HG03378 (cell line): ENCODE measurements at regions not wholly inside any gene's neighbourhood (a gene's known extent, or its start where the extent isn't known, plus 50 kb on each side); places are given as distances from the start of the nearest gene placed in this dataset.
"Not testable (repeated sequence)": the region's sequence is repeated elsewhere in the genome, so short reads cannot be mapped to it uniquely, and the experiment has no call there.

Source experiments
- ATAC-seq: cut with Tn5 transposase; IDR thresholded peaks from one replicate; pipeline ENCODE4 v1.9.1; 2021; ENCODE audit warnings: mild to moderate bottlenecking, moderate library complexity; ENCODE audit not compliant: unreplicated experiment

DNA sequence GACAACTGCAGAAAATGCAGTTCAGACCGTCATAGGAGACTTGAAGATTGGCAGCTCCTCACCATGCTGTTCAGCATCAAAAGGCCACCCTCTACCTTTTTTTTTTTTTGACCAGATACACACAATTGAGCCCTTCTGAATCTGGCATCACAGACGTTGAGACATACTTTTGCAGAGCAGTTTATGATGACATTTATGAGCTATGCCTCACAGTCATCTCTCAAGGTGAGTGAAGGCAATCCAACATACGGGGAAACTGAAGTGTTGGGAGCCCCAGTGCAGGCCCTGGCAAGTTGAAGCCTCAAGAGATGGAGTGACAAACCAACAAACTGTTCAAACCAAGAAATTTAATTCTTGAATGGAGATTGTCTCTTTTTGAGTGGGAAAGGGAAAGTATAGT is 83.6 kb upstream of the DLX6 start:
- no peak for ATAC-seq

DNA sequence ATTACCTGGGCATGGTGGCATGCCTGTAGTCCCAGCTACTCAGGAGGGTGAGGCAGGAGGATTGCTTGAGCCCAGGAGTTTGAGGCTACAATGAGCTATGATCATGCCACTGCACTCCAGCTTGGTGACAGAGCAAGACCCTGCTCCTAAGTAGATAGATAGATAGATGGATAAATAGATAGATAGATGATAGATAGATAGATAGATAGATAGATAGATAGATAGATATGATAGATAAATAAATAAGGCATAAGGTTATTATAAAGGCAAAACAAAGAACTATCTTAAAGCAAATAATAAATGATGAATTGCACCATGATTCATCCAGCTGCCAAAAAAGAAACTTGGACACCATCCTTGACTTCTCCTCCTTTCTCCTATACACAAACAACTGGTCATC is 82.0 kb upstream of the DLX6 start:
- not testable (repeated sequence) for ATAC-seq

DNA sequence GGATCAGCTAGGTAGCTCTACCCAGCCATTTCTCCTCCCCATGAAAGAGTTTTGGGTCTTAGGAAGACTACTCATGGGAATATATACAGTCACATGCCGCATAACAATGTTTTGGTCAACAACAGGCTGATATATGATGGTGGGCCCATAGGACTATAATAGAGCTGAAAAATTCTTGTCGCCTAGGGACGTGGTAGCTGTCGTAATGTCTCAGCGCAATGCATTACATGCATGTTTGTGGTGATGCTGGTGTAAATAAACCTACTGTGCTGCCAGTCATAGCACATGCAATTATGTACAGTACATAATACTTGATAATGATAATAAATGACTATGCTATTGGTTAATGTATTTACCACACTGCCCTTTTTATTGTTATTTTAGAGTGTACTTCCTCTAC is 78.2 kb upstream of the DLX6 start:
- ATAC-seq = no peak

DNA sequence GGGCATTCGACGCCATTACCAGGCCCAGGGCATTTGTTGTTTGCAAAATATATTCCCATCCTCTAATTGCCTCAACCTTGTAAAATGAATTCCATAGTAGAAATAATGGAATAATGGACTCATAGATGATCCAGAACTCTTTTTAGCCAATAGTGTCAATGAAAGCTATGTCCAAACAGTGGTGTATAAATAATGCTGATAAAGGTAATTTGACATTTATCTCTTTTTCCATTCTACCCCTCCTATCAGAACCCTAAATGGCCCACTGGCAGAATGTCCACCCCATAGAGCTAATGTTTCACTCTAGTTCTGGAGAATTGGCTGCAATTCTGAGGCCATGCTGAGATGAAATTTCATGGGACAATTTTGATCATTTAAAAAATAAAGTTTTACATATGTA is 76.4 kb upstream of the DLX6 start:
- ATAC-seq = no peak

DNA sequence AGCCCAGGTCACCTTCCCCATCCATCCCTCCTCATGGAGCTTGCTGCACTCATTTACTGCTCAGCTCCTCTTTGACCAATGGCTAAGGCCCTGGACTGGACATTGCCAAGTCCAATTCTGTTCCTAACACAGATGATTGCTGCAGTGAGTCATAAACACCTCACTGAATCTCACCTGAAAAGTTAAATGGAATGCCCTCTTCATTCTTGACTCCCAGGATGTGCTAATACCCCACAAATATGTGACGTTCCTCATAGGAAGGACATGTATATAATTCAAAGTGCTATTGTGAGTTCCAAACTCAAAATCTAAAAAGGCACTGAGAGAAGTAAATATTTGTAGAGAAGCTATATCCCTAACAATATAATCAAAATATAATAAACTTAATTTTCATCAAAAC is 73.5 kb upstream of the DLX6 start:
- ATAC-seq = no peak

DNA sequence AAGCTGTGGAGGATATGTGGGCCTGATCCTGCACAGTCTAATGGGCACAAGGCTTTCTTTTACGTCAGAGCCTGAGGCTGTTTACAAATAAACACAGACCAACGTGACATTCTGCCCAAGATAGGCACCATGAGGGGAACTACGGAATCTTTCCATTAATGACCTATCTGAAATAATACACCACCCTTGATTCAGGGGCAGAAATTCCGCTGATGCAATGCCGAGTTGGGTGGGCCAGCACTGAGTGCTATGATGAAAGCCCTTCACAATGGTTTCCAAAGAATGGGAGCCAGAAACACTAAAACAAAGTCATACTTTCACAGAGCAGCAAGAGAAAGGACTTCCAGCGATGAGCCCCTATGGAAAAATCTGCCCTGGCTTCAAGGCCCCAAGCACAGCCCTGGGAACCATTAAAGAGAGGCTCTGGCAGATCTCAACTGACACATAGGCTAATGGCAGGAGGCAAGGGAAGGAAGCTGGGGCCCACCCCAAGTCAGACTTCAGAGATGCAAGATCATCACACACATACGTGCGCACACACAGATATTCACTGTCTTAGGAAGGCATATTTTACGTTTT is 72.2 kb upstream of the DLX6 start:
- no peak for ATAC-seq

DNA sequence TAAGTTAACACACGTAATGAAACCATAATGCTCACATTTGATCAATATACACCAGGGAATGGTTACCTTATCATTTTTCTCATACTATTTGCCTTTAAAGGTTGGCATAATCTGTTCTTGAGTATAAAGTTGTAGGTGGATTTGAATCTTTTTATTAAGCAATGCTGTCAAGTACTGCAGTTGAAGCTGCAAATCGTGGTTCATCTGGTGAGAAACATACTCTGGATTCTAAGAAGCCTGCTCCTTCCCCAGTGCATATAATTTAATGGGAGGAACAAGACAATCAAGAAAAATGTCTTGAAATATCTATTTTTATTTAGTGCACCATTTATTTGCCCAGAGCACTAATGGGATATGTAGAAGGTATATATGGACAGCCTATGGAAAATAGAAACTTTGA is 68.7 kb upstream of the DLX6 start:
- ATAC-seq = no peak

DNA sequence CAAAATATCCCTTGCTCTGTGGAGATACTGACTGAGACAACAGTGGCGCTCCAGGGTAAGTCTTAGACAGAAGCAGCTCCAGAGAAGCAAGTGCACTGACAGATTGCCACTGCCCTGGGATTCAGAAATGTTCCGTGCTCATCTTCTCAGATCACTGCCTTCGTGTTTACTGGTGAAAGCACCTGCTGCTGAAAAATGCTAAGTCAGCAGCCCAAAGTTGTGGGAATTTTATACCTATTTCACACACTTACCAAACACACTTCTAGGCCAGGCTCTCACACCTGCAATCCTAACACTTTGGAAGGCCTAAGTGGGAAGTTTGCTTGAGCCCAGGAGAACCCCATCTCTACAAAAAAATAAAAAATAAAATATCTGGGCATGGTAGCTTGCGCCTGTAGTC is 63.2 kb upstream of the DLX6 start:
- ATAC-seq = no peak

DNA sequence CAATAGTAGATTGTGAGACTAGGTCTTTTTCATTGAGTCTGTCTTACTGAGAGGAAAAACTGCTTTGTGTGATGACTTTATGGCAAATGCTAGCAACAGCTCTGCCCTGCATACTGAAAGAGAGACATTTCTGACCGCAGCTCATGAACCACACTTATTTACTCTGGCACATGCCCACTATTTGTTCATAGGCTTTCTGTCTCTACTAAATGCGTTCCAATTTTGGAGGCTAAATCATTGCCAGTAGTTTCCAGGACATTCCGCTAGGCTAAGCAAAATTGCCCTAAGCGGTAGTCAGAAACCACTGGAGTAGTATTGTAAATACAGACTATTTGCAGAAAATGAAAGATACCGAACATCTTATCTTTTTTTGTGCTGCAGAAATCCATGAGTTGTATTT is 55.6 kb upstream of the DLX6 start:
- ATAC-seq = no peak

DNA sequence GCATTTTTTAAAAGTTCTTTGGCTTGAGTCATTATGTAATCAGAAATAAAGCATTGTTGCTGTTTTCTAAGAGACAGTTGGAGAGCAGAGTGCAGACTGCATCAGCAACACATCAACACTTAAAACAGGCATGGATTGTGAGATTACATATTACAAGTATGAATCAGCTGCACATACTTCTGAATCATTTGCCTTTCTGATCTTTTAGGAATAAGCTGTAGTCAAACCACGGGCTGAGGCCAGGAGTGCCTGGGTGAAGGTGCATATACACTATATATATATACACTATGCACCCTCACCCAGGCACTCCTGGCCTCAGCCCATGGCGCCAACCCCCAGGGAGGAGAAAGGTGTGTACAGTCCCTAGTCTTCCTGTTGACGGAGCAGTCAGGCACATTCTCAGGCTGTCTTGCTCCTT is 52.4 kb upstream of the DLX6 start:
- ATAC-seq = no peak

DNA sequence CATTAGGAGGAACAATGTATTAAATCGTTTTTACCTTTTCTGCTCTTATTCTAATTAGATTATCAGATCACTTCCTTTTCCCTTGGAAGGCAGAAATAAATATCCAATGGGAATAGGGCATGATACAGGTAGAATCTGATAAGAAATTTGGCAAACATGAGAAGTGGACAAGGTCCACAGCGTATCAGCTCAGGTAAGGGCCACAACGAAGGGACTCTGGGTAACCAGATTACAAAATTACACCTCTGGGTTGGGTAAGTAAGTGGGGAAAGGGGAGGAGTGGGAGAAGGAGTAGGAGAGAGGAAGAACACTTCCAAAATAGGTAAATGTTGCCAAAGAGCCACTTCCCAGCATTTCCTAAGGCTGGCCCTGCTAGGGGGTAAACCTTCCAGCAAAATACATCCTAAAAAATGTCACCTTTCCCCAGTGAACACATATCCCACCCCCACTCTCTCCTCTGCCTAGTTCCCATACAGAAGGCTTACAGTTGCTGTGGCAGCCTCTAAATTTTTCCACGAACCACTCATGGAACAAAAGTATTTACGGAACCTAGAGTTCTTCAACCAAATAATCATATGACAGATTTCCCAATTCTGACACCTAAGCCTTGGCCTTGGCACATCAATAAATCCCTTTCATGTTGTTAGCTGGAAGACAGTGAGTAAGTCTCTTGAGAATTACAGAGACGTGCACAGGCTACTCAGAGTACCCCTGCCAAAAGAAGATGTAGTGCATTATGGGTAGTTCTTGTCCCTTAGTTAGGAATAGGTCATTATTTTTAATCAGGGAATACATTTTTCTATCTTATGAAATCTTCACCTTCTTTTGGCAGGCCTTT is 51.5 kb upstream of the DLX6 start:
- ATAC-seq = no peak
